ENCODE measurements at regions not wholly inside any gene's neighbourhood (a gene's known extent, or its start where the extent isn't known, plus 50 kb on each side); places are given as distances from the start of the nearest gene placed in this dataset.

GRCh38 chr7:25060487-25061055 lies 64.5 kb downstream of the CYCS start:
- Histone ChIP-seq H3K4me1 (ENCODE audit: insufficient read depth, low read length) (no peaks in the 10 kb centered on the region), H3K9ac (ENCODE audit: low read length) (no peak overlapping the region), H3K27me3 (ENCODE audit: insufficient read depth, low read length) (no peaks in the 10 kb centered on the region), H4K20me1 (ENCODE audit: insufficient read depth, low read length) (no peaks in the 10 kb centered on the region), H2AFZ (ENCODE audit: low read depth, low read length) (no peak overlapping the region), H3K36me3 (ENCODE audit: insufficient read depth, low read length) (no peaks in the 10 kb centered on the region), H3K9me3 (ENCODE audit: insufficient read depth, low read depth, low read length) (no peaks in the 10 kb centered on the region), H3K4me3 (ENCODE audit: insufficient read depth, low read depth, low read length) (no peak overlapping the region), H3K27ac (ENCODE audit: low read depth, low read length) (no peak overlapping the region), H3K4me2 (ENCODE audit: low read length) (no peak overlapping the region), H3K79me2 (ENCODE audit: insufficient read depth, low read length) (no peaks in the 10 kb centered on the region)
- Mint-ChIP-seq H3K4me1 (ENCODE audit: low read depth, unreplicated experiment) (no peaks in the 10 kb centered on the region), H3K27me3 (ENCODE audit: low read depth, unreplicated experiment) (no peaks in the 10 kb centered on the region), H3K9me3 (ENCODE audit: unreplicated experiment) (peaks cover 2% of the 10 kb centered on the region), H3K27ac (ENCODE audit: unreplicated experiment) (no peak overlapping the region), H3K36me3 (ENCODE audit: low read depth, unreplicated experiment) (no peaks in the 10 kb centered on the region), H3K4me3 (ENCODE audit: unreplicated experiment) (no peak overlapping the region)
- no peak for DNase-seq (ENCODE audit: low read depth)
- no peak for FAIRE-seq
- TF ChIP-seq, protein P1, sequence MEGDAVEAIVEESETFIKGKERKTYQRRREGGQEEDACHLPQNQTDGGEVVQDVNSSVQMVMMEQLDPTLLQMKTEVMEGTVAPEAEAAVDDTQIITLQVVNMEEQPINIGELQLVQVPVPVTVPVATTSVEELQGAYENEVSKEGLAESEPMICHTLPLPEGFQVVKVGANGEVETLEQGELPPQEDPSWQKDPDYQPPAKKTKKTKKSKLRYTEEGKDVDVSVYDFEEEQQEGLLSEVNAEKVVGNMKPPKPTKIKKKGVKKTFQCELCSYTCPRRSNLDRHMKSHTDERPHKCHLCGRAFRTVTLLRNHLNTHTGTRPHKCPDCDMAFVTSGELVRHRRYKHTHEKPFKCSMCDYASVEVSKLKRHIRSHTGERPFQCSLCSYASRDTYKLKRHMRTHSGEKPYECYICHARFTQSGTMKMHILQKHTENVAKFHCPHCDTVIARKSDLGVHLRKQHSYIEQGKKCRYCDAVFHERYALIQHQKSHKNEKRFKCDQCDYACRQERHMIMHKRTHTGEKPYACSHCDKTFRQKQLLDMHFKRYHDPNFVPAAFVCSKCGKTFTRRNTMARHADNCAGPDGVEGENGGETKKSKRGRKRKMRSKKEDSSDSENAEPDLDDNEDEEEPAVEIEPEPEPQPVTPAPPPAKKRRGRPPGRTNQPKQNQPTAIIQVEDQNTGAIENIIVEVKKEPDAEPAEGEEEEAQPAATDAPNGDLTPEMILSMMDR (IDR thresholded peaks at IDR 0.05; ENCODE audit: insufficient read depth, low read depth, low read length) = no peak
- TF ChIP-seq EZH2 (IDR thresholded peaks at IDR 0.05; ENCODE audit: insufficient read depth, low read length) = no peak

DNA sequence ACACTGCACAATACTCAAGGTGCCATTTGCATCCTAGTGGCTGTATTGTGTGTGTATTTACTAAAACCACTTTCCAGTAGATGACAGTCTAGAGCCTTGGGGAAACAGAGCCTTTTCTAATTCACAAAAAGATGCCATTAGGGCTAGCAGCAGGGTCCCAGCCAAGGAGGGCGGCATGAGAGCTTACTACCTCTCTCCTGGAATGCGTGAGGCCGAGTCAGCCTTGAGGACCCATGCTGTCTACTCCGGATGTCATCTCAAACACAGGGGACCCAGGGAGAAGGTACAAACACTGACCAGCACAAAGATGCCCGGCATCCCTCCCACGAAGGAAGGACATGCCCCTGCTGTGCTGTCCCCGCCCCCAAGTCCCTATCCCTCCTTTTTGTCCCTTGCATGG lies 65.5 kb downstream of the CYCS start:
- Histone ChIP-seq H3K9ac (ENCODE audit: low read length) (no peak overlapping the region), H3K36me3 (ENCODE audit: insufficient read depth, low read length) (no peaks in the 10 kb centered on the region), H2AFZ (ENCODE audit: low read depth, low read length) (no peak overlapping the region), H3K79me2 (ENCODE audit: insufficient read depth, low read length) (no peaks in the 10 kb centered on the region), H3K27ac (ENCODE audit: low read depth, low read length) (no peak overlapping the region), H3K4me1 (ENCODE audit: insufficient read depth, low read length) (no peaks in the 10 kb centered on the region), H3K27me3 (ENCODE audit: insufficient read depth, low read length) (no peaks in the 10 kb centered on the region), H3K9me3 (ENCODE audit: insufficient read depth, low read depth, low read length) (no peaks in the 10 kb centered on the region), H3K4me3 (ENCODE audit: insufficient read depth, low read depth, low read length) (no peak overlapping the region), H4K20me1 (ENCODE audit: insufficient read depth, low read length) (no peaks in the 10 kb centered on the region), H3K4me2 (ENCODE audit: low read length) (no peak overlapping the region)
- Mint-ChIP-seq H3K36me3 (ENCODE audit: low read depth, unreplicated experiment) (no peaks in the 10 kb centered on the region), H3K4me3 (ENCODE audit: unreplicated experiment) (no peak overlapping the region), H3K9me3 (ENCODE audit: unreplicated experiment) (peaks cover 3% of the 10 kb centered on the region), H3K4me1 (ENCODE audit: low read depth, unreplicated experiment) (no peaks in the 10 kb centered on the region), H3K27me3 (ENCODE audit: low read depth, unreplicated experiment) (peaks cover 4% of the 10 kb centered on the region), H3K27ac (ENCODE audit: unreplicated experiment) (no peak overlapping the region)
- FAIRE-seq = no peak
- TF ChIP-seq, protein P1 (IDR thresholded peaks at IDR 0.05; ENCODE audit: insufficient read depth, low read depth, low read length) = no peak
- no peak for TF ChIP-seq EZH2 (IDR thresholded peaks at IDR 0.05; ENCODE audit: insufficient read depth, low read length)
- DNase-seq (ENCODE audit: low read depth) = no peak

GRCh38 chr7:25056368-25056767 lies 68.7 kb downstream of the CYCS start:
- Histone ChIP-seq H3K9me3 (ENCODE audit: insufficient read depth, low read depth, low read length) (peaks cover 4% of the 10 kb centered on the region), H3K9ac (ENCODE audit: low read length) (no peak overlapping the region), H3K79me2 (ENCODE audit: insufficient read depth, low read length) (no peaks in the 10 kb centered on the region), H3K36me3 (ENCODE audit: insufficient read depth, low read length) (no peaks in the 10 kb centered on the region), H4K20me1 (ENCODE audit: insufficient read depth, low read length) (no peaks in the 10 kb centered on the region), H3K4me2 (ENCODE audit: low read length) (no peak overlapping the region), H3K4me1 (ENCODE audit: insufficient read depth, low read length) (no peaks in the 10 kb centered on the region), H2AFZ (ENCODE audit: low read depth, low read length) (no peak overlapping the region), H3K27me3 (ENCODE audit: insufficient read depth, low read length) (peaks cover 5% of the 10 kb centered on the region), H3K27ac (ENCODE audit: low read depth, low read length) (no peak overlapping the region), H3K4me3 (ENCODE audit: insufficient read depth, low read depth, low read length) (no peak overlapping the region)
- TF ChIP-seq, protein P1 (IDR thresholded peaks at IDR 0.05; ENCODE audit: insufficient read depth, low read depth, low read length) = no peak
- TF ChIP-seq EZH2 (IDR thresholded peaks at IDR 0.05; ENCODE audit: insufficient read depth, low read length) = no peak
- no peak for DNase-seq (ENCODE audit: low read depth)
- H3K36me3 Mint-ChIP-seq (ENCODE audit: low read depth, unreplicated experiment) = no peaks in the 10 kb centered on the region
- no peak for FAIRE-seq
- H3K27ac Mint-ChIP-seq (ENCODE audit: unreplicated experiment) = no peak overlapping the region
- H3K9me3 Mint-ChIP-seq (ENCODE audit: unreplicated experiment) = peaks cover 3% of the 10 kb centered on the region
- no peaks in the 10 kb centered on the region for H3K4me1 Mint-ChIP-seq (ENCODE audit: low read depth, unreplicated experiment)
- no peak overlapping the region for H3K4me3 Mint-ChIP-seq (ENCODE audit: unreplicated experiment)
- H3K27me3 Mint-ChIP-seq (ENCODE audit: low read depth, unreplicated experiment) = peaks cover 6% of the 10 kb centered on the region
